HCT116 (cell line): ENCODE measurements at regions not wholly inside any gene's neighbourhood (a gene's known extent, or its start where the extent isn't known, plus 50 kb on each side); places are given as distances from the start of the nearest gene placed in this dataset.
"Not testable (repeated sequence)": the region's sequence is repeated elsewhere in the genome, so short reads cannot be mapped to it uniquely, and the experiment has no call there.

Experiments used
- ATAC-seq: fragments of 200-7000 bp; cut with Tn5 transposase; 2 replicates; pipeline ENCODE4 v1.9.1; 2020; ENCODE audit warnings: mild to moderate bottlenecking, moderate library complexity
- BruUV-seq: library from RNA; stranded (reverse); fragments of 400-500 nt; replicated peaks from 2 replicates; lab custom pipeline; 2021; lab: Mats Ljungman, UMichigan
- CTCF ChIA-PET: fragments of 300-600 bp; sonication (Branson Sonifier 250); formaldehyde crosslinking; loops from one replicate; lab custom pipeline; 2021; ENCODE audit warnings: antibody characterized with exemption; lab: Charles Lee
- POLR2A ChIA-PET: fragments of 300-600, 350-600 bp; sonication (Branson Sonifier 250); formaldehyde crosslinking; loops from one replicate; lab custom pipeline; 2021; ENCODE audit warnings: antibody characterized with exemption; lab: Charles Lee
- RAD21 ChIA-PET, 2 experiments: fragments of 300-600 bp; sonication (Branson Sonifier 250); formaldehyde crosslinking; loops; one replicate each; lab custom pipeline; 2023; ENCODE audit warnings: low total read pairs in 2 of 2; ENCODE audit not compliant: uncharacterized antibody in 2 of 2, unreplicated experiment in 2 of 2, low non-redundant PET in 1 of 2; lab: Charles Lee
- DNase-seq: peaks from one replicate; pipeline ENCODE4 v3.0.0-alpha.2; 2010; ENCODE audit warnings: low read depth, low spot score
- H2AFZ ChIP-seq: fragments of 200-600 bp; shearing (Covaris generic), sonication (generic); 2 replicates; pipeline ENCODE4 v1.6.1; 2017; ENCODE audit warnings: low read depth, mixed run types, mixed read lengths, antibody characterized with exemption, low read length; ENCODE audit not compliant: poor library complexity, severe bottlenecking
- H3K27ac ChIP-seq: 2 replicates; pipeline ENCODE4 v1.5.1; 2012; ENCODE audit warnings: low read depth, low read length
- H3K27me3 ChIP-seq: fragments of 200-600 bp; sonication (generic); 2 replicates; pipeline ENCODE4 v1.6.1; 2016; ENCODE audit warnings: mixed run types, low read length, mixed read lengths; ENCODE audit not compliant: insufficient read depth
- H3K36me3 ChIP-seq, 2 experiments: fragments of 200-500 bp in 1 of 2; fragments of 200-600 bp in 1 of 2; sonication (Bioruptor generic) in 1 of 2; sonication (generic) in 1 of 2; 2 replicates each; pipeline versions ENCODE4 v1.5.1 to v1.6.1; 2014 to 2016; ENCODE audit warnings: low read length in 2 of 2, inconsistent platforms in 1 of 2, mixed read lengths in 1 of 2, mixed run types in 1 of 2; ENCODE audit not compliant: insufficient read depth in 2 of 2, control insufficient read depth in 1 of 2
- H3K4me1 ChIP-seq, 2 experiments: fragments of 200-600 bp in 1 of 2; sonication (generic) in 1 of 2; 2 replicates each; pipeline versions ENCODE4 v1.5.1 to v1.6.1; 2012 to 2017; ENCODE audit warnings: low read length in 2 of 2, inconsistent platforms in 1 of 2, mild to moderate bottlenecking in 1 of 2, mixed read lengths in 1 of 2, mixed run types in 1 of 2, moderate library complexity in 1 of 2; ENCODE audit not compliant: insufficient read depth in 2 of 2, control insufficient read depth in 1 of 2
- H3K4me2 ChIP-seq: fragments of 200-600 bp; sonication (generic); 2 replicates; pipeline ENCODE4 v1.6.1; 2017; ENCODE audit warnings: mixed run types, low read length, mixed read lengths
- H3K4me3 ChIP-seq, 2 experiments: fragments of 200-600 bp in 1 of 2; sonication (generic) in 1 of 2; replicated peaks in 1 of 2; 2 replicates each; pipeline ENCODE4 v1.5.1; 2011 to 2016; ENCODE audit warnings: low read length in 2 of 2, control low read depth in 1 of 2, low read depth in 1 of 2, mild to moderate bottlenecking in 1 of 2, mixed read lengths in 1 of 2, mixed run types in 1 of 2
- H3K79me2 ChIP-seq: fragments of 200-600 bp; sonication (generic); 2 replicates; pipeline ENCODE4 v1.6.1; 2017; ENCODE audit warnings: mild to moderate bottlenecking, mixed run types, low read length, moderate library complexity, mixed read lengths; ENCODE audit not compliant: insufficient read depth
- H3K9ac ChIP-seq: fragments of 200-600 bp; sonication (generic); 2 replicates; pipeline ENCODE4 v1.6.1; 2016; ENCODE audit warnings: low read length, mixed read lengths
- H3K9me2 ChIP-seq: fragments of 200-600 bp; sonication (generic), shearing (Covaris generic); 2 replicates; pipeline ENCODE4 v1.6.1; 2017; ENCODE audit warnings: mixed run types, mild to moderate bottlenecking, moderate library complexity; ENCODE audit not compliant: insufficient read depth
- H3K9me3 ChIP-seq, 2 experiments: fragments of 200-500 bp in 1 of 2; fragments of 200-600 bp in 1 of 2; sonication (Bioruptor generic) in 1 of 2; sonication (generic) in 1 of 2; 2 replicates each; pipeline ENCODE4 v1.6.1; 2014 to 2017; ENCODE audit warnings: low read length in 2 of 2, mixed read lengths in 2 of 2, inconsistent platforms in 1 of 2, low read depth in 1 of 2, mild to moderate bottlenecking in 1 of 2, mixed run types in 1 of 2, moderate library complexity in 1 of 2; ENCODE audit not compliant: control insufficient read depth in 1 of 2, insufficient read depth in 1 of 2
- H4K20me1 ChIP-seq: fragments of 200-600 bp; sonication (generic), shearing (Covaris generic); 2 replicates; pipeline ENCODE4 v1.6.1; 2017; ENCODE audit warnings: mixed run types, mild to moderate bottlenecking, moderate library complexity; ENCODE audit not compliant: insufficient read depth
- EGR1 ChIP-seq: IDR thresholded peaks from 2 replicates; pipeline ENCODE4 v1.6.1; 2012; ENCODE audit warnings: low read depth
- EZH2phosphoT487 ChIP-seq: fragments of 200-600 bp; IDR thresholded peaks from 2 replicates; pipeline ENCODE4 v1.6.1; 2018; ENCODE audit warnings: antibody characterized with exemption, borderline replicate concordance
- FOSL1 ChIP-seq: IDR thresholded peaks from 2 replicates; pipeline ENCODE4 v1.6.1; 2012; ENCODE audit warnings: low read depth
- JUND ChIP-seq: IDR thresholded peaks from 2 replicates; pipeline ENCODE4 v1.6.1; 2012
- POLR2A ChIP-seq: IDR thresholded peaks from 2 replicates; pipeline ENCODE4 v1.7.0; 2011; ENCODE audit warnings: borderline replicate concordance; ENCODE audit not compliant: insufficient read depth, insufficient read length; ENCODE audit errors: extremely low read depth
- POLR2AphosphoS5 ChIP-seq: IDR thresholded peaks from 2 replicates; pipeline ENCODE4 v1.6.1; 2011; ENCODE audit warnings: mild to moderate bottlenecking, low read depth, low read length, moderate library complexity
- SIN3A ChIP-seq: IDR thresholded peaks from 2 replicates; pipeline ENCODE4 v1.6.1; 2012; ENCODE audit warnings: low read depth
- SP1 ChIP-seq: IDR thresholded peaks from 2 replicates; pipeline ENCODE4 v1.6.1; 2012; ENCODE audit warnings: low read depth
- TCF7L2 ChIP-seq: IDR thresholded peaks from 2 replicates; pipeline ENCODE4 v1.7.0; 2011; ENCODE audit warnings: borderline replicate concordance, inconsistent platforms; ENCODE audit not compliant: insufficient read depth, insufficient read length; ENCODE audit errors: extremely low read depth
- ZNF274 ChIP-seq: fragments of 200-500 bp; sonication (Bioruptor generic); IDR thresholded peaks from 2 replicates; pipeline ENCODE4 v1.6.1; 2014; ENCODE audit warnings: mild to moderate bottlenecking, low read depth, low read length, inconsistent platforms
- intact Hi-C: fragments of 100-400 bp; cut with micrococcal nuclease; formaldehyde crosslinking; loops from 2 replicates; pipeline ENCODE4 v1.10.0; 2022
- TF ChIP-seq, protein P1 (sequence below): IDR thresholded peaks from 2 replicates; pipeline ENCODE4 v1.6.1; 2011; ENCODE audit warnings: mild to moderate bottlenecking, low read length, moderate library complexity; ENCODE audit not compliant: insufficient replicate concordance; ENCODE audit errors: extremely low read depth
- TF ChIP-seq, protein P2 (sequence below): IDR thresholded peaks from 2 replicates; pipeline ENCODE4 v1.6.1; 2012
- TF ChIP-seq, protein P3 (sequence below), 3 experiments: fragments of 200-600 bp in 1 of 3; sonication (generic) in 1 of 3; IDR thresholded peaks in 2 of 3; conservative IDR thresholded peaks in 1 of 3; 2 replicates each; pipeline ENCODE4 v1.5.1; 2012 to 2017; ENCODE audit warnings: low read depth in 2 of 3, low read length in 2 of 3, antibody characterized with exemption in 1 of 3, borderline replicate concordance in 1 of 3, control low read depth in 1 of 3, mild to moderate bottlenecking in 1 of 3, mixed read lengths in 1 of 3, mixed run types in 1 of 3, moderate library complexity in 1 of 3; ENCODE audit not compliant: insufficient read depth in 1 of 3
- TF ChIP-seq, protein P4 (sequence below): IDR thresholded peaks from 2 replicates; pipeline ENCODE4 v1.6.1; 2012

DNA sequence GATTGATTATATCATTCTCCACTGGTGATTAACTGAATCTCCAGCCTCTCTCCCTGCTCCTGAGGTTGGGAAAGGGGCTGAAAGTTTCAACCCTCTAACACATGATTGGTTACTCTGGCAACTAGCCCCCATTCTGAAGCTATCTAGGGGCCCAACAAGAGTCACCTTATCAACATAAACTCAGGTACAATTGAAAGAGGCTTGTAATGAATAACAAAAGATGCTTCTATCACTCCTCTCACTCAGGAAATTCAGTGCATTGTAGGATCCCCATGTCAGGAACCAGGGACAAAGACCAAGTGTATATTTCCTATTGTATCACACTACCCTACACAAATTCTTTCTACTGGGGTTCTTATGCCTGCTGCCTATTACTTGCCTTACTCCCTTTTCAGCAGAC, 123.9 kb upstream of the SLC13A1 start (continued):
- TF ChIP-seq ZNF274: no peak
- TF ChIP-seq FOSL1: no peak

DNA sequence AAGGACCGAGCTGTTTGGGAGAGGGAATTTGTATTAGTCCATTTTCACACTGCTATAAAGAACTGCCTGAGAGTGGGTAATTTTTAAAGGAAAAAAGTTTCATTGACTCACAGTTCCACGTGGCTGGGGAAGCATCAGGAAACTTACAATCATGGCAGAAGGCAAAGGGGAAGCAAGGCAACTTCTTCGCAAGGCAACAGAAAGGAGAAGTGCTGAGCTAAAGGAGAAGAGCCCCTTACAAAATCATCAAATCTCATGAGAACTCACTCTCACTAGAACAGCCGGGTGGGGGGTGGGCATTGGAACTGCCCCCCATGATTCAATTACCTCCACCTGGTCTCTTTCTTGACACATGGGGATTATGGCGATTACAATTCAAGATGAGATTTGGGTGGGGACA, 121.8 kb upstream of the SLC13A1 start:
- BruUV-seq, ATAC-seq, intact Hi-C loops: not testable (repeated sequence)

DNA sequence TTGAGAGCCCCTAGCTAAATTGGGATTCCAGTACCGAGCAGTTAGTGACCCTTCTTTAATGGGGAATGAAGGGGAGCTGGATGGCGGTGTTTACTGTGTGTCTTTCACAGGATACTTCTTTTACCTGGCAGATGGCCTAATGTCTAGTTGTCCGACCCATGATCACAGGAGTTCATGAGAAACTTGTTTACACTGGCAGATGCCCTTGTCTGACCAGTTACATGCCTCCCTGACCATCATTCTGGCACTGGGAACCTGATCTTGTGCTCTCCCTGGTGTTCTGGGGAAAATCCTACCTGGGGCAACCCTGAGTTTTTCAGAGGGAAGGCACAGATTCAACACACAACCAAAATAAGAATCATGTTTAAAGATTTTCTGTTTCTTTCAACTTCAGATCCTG, 120.1 kb upstream of the SLC13A1 start:
- Histone ChIP-seq H3K9me3 (no peaks in the 10 kb centered on the region), H4K20me1 (no peaks in the 10 kb centered on the region), H3K27me3 (no peaks in the 10 kb centered on the region), H3K9me2 (no peaks in the 10 kb centered on the region), H3K4me2 (no peak overlapping the region), H2AFZ (no peak overlapping the region), H3K79me2 (no peaks in the 10 kb centered on the region), H3K27ac (no peak overlapping the region), H3K9ac (no peak overlapping the region), H3K4me3 (no peak overlapping the region), H3K36me3 (no peaks in the 10 kb centered on the region), H3K4me1 (no peaks in the 10 kb centered on the region)
- TF ChIP-seq EGR1: no peak
- TF ChIP-seq SP1: no peak
- no peak for TF ChIP-seq EZH2phosphoT487
- no peak for TF ChIP-seq FOSL1
- no peak for TF ChIP-seq POLR2A
- TF ChIP-seq, protein P1, sequence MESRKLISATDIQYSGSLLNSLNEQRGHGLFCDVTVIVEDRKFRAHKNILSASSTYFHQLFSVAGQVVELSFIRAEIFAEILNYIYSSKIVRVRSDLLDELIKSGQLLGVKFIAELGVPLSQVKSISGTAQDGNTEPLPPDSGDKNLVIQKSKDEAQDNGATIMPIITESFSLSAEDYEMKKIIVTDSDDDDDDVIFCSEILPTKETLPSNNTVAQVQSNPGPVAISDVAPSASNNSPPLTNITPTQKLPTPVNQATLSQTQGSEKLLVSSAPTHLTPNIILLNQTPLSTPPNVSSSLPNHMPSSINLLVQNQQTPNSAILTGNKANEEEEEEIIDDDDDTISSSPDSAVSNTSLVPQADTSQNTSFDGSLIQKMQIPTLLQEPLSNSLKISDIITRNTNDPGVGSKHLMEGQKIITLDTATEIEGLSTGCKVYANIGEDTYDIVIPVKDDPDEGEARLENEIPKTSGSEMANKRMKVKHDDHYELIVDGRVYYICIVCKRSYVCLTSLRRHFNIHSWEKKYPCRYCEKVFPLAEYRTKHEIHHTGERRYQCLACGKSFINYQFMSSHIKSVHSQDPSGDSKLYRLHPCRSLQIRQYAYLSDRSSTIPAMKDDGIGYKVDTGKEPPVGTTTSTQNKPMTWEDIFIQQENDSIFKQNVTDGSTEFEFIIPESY: no peak
- TF ChIP-seq, protein P2, sequence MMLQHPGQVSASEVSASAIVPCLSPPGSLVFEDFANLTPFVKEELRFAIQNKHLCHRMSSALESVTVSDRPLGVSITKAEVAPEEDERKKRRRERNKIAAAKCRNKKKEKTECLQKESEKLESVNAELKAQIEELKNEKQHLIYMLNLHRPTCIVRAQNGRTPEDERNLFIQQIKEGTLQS: no peak
- TF ChIP-seq, protein P3, sequence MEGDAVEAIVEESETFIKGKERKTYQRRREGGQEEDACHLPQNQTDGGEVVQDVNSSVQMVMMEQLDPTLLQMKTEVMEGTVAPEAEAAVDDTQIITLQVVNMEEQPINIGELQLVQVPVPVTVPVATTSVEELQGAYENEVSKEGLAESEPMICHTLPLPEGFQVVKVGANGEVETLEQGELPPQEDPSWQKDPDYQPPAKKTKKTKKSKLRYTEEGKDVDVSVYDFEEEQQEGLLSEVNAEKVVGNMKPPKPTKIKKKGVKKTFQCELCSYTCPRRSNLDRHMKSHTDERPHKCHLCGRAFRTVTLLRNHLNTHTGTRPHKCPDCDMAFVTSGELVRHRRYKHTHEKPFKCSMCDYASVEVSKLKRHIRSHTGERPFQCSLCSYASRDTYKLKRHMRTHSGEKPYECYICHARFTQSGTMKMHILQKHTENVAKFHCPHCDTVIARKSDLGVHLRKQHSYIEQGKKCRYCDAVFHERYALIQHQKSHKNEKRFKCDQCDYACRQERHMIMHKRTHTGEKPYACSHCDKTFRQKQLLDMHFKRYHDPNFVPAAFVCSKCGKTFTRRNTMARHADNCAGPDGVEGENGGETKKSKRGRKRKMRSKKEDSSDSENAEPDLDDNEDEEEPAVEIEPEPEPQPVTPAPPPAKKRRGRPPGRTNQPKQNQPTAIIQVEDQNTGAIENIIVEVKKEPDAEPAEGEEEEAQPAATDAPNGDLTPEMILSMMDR (IDR thresholded peaks at IDR 0.05 in 2 of 3, conservative IDR thresholded peaks at IDR 0.05 in 1 of 3; ENCODE audit: borderline replicate concordance in 1 of 3, insufficient read depth in 1 of 3, low read depth in 2 of 3, low read length in 2 of 3): no peak
- TF ChIP-seq JUND: no peak
- TF ChIP-seq TCF7L2: no peak
- TF ChIP-seq POLR2AphosphoS5: no peak
- no peak for TF ChIP-seq ZNF274
- TF ChIP-seq, protein P4, sequence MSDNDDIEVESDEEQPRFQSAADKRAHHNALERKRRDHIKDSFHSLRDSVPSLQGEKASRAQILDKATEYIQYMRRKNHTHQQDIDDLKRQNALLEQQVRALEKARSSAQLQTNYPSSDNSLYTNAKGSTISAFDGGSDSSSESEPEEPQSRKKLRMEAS: no peak
- no peak for TF ChIP-seq SIN3A
- DNase-seq (no peak), ATAC-seq (no peak)
- ChIA-PET POLR2A (no interaction called here), RAD21 (no interaction called here), CTCF (no interaction called here)
- intact Hi-C loops: no loop called here
- BruUV-seq: no TSS peak

More for the DNA sequence above, 121.8 kb upstream of the SLC13A1 start:
- H2AFZ ChIP-seq, H3K4me1 ChIP-seq, POLR2A ChIA-PET, H3K4me2 ChIP-seq, H3K27me3 ChIP-seq, H3K27ac ChIP-seq, H3K4me3 ChIP-seq, RAD21 ChIA-PET, CTCF ChIA-PET, H3K36me3 ChIP-seq, H4K20me1 ChIP-seq, H3K9me2 ChIP-seq, H3K9ac ChIP-seq, H3K9me3 ChIP-seq, H3K79me2 ChIP-seq, DNase-seq: not testable (repeated sequence)
